NCI-H2171 treated with DMSO at 0.1 percent for 48 hours (cell line): ENCODE measurements at regions not wholly inside any gene's neighbourhood (a gene's known extent, or its start where the extent isn't known, plus 50 kb on each side); places are given as distances from the start of the nearest gene placed in this dataset.

Experiments
- DNase-seq: peaks from one replicate; lab custom pipeline; 2025; lab: John Stamatoyannopoulos, UW

DNA sequence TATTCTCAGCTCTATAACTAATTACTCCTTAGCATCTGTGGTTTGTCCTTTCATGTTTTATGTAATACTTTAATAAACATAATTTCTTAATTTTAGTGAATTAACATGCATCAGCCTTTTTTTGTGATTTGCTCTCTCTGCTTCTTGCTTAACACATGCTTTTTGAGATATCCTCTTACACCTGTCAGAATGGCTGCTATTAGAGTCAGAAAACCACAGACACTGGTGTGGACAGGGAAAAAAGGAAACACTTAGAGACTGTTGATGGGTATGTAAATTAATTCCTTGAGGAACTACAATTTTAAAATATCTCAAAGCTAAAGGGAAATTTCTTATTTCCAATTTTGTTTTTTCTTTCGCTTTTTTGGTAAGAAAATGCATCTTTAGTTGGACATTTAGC lies 549.0 kb downstream of the ZNF804A start:
- DNase-seq = peak; percentile 61

DNA sequence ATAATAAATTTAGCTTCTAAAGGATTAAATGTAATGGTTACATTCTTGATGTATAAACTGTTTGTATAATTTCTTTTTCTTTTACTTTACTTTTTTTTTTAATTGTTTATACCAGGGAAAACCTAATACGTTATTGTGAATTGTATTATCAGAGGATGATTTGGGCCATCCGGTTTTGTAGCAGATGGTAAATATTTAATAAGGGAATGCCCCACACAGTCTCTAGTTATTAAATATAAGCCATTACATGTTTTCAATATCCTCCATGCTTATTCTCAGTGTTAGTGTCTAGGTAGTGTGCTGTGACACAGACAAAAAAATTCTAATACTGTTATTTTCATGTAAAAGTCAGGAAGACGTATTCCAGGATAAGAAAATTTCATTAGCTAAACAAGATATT lies 553.9 kb downstream of the ZNF804A start:
- no peak for DNase-seq

- no peak for DNase-seq
These were observed 563.4 kb downstream of the ZNF804A start for GRCh38 chr2:185161701-185162100.

- DNase-seq = no peak
These were observed 564.3 kb upstream of the FSIP2 start for GRCh38 chr2:185174353-185174752.

DNA sequence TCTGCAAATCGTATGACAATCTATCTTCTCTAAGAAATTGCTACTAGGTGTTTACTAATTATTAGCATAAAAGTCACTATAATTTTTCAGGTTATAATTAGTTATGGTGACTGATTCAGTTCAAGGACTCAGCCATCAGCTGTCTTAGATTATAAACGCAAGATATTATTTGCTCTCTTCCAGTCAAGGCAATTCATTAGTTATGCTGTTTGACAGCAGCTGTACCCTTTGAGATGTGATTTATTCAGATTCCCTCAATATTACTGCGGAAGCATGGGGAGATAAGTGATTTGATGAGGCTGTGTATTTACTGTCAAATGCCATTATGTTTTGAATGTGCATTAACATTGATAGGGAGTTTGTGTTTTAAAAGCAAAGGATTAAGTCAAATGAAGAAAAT lies 558.9 kb upstream of the FSIP2 start:
- DNase-seq = no peak

GRCh38 chr2:185181901-185182300 lies 556.7 kb upstream of the FSIP2 start:
- no peak for DNase-seq

DNA sequence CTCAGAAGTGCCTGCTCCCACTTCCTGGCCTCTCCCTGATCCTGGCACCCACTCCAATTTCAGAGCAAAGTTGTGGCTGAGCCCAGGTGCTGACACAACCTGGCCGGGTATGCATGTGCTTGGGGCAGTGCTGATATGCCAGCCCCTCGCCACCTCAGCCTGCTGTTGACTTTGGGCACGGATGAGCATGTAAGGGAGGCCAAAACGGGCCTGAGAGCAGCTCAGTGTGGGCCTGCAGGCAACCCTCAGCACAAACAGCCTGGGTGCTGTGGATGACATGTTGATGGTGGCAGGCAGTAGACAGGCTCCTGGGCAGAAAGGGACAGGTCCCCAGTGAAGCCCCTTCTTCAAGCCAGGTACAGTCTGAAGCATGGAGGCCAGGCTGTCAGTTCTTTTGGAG lies 553.6 kb upstream of the FSIP2 start:
- no peak for DNase-seq

DNA sequence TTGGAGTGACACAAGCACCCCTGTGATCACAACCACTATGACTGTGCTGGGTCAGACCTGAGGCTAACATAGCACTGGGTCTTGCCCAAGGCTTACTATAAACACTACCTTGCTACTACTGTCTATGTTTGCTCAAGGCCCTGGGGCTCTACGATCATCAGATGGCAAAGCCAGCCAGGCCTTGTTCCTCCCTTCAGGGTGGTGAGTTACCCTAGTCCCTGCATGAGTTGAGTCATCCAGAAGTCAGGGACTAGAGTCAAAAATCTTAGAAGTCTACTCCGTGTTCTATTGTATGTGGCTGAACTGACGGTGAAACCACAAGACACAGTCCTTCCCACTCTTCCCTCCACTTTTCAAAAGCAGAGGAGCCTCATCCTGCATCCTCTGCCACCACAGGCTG lies 551.2 kb upstream of the FSIP2 start:
- no peak for DNase-seq

DNA sequence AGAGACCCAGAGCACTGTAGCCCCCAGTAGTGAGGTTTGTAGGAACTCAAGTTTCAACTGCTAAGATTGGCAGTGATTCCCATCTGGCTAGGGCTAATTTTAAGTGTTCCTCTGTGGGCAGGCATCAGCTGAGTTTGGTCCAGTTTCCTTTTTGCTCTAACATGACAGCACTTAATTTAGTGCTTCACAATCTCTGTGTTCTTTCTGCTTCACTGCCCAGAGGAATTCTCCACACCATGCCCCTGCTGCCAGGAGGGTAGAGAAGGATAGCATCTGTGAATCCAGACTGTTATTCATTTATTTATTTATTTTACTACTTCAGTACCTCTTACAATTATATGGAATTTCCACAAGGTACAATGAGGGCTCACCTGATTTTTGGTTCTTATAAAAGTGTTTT lies 549.9 kb upstream of the FSIP2 start:
- DNase-seq = peak; percentile 74

DNA sequence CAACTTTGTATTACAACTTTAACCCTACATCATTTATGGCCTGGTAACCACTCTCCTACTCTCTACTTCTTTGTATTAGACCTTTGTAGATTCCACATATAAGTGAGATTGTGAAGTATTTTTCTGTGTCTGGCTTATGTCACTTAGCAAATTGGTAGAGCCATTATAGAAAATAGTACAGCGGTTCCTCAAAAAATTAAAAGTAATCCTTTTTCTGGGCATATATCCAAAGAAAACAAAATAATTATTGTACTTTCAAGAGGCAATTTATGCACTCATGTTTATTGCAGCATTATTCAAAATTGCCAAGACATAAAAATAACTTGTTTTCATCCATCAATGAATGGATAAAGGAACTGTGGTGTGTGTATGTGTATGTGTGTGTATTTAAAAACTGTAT lies 537.5 kb upstream of the FSIP2 start:
- no peak for DNase-seq

- peak; percentile 79 for DNase-seq
These were observed 536.2 kb upstream of the FSIP2 start for GRCh38 chr2:185202381-185202780.

DNA sequence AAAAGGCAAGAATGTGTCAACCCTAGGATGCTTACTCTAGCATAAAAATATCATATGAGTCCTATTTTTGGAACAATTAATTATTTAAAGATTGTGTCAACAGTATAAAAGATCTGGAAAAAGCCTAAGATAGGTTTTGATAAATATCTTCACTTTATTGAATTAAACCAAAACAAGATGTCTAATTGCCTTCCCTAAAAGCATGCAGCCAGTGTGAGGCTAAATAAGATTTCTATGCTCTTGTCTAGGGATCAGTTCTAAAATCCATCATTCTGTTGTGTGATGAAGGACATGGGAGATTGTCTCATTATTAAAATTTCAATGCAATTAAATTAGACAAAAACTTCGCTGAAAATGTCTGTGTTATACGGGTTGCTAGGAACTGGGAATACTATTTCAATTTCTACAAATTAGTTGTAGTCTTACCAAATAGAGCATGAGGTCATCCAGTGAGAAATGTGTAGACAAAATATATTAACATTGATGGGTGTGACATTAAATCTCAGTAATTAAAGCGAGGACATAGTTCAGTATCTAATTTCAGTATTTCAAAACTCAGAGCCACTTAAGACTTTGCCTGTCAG lies 535.6 kb upstream of the FSIP2 start:
- peak; percentile 53 for DNase-seq

- DNase-seq = peak; percentile 67
These were observed 530.3 kb upstream of the FSIP2 start for GRCh38 chr2:185208261-185208660.

DNA sequence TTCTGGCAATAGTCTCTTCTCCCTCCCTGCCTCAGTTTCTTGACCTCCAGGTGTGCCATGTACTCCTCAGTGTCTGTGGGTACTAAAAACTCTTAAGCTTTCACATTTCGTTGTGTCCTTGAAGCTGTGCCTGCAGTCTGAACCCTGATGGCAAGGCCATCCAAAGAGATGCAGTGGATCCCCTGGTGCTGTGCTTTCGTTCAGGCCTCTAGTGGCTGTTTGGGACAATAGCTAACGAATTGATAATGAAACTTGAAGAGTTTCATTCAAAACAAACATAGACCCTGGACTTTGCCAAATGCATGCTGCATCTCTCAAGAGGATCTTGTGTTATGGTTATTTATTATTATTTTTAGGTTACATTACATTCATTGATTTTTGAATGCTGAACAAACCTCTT lies 523.1 kb upstream of the FSIP2 start:
- no peak for DNase-seq

DNA sequence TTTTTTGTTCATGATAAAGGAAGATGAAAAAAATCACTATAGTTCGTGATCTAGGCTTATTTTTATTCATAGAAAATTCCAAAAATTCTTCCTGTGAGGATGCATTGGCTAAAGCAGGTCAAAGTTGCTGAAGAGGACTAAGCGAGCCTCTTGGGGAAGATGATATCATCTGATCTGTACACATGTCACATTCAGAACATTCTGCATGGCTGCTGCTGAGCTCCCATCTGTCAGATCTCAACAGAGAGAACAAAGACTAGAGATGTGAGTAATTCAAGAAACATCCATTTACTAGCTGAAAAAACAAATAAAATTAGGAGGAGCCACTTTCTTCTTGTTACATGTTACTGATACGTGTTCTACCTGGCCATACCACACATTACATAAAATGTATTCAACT lies 518.6 kb upstream of the FSIP2 start:
- peak; percentile 96 for DNase-seq

- peak; percentile 12 for DNase-seq
These were observed 516.3 kb upstream of the FSIP2 start for GRCh38 chr2:185222311-185222710.

- peak; percentile 62 for DNase-seq
These were observed 511.2 kb upstream of the FSIP2 start for GRCh38 chr2:185227391-185227790.

GRCh38 chr2:185239491-185239890 lies 499.1 kb upstream of the FSIP2 start:
- DNase-seq = no peak

GRCh38 chr2:185240796-185241195 lies 497.8 kb upstream of the FSIP2 start:
- DNase-seq = no peak

- DNase-seq = no peak
These were observed 497.0 kb upstream of the FSIP2 start for GRCh38 chr2:185241556-185241955.

DNA sequence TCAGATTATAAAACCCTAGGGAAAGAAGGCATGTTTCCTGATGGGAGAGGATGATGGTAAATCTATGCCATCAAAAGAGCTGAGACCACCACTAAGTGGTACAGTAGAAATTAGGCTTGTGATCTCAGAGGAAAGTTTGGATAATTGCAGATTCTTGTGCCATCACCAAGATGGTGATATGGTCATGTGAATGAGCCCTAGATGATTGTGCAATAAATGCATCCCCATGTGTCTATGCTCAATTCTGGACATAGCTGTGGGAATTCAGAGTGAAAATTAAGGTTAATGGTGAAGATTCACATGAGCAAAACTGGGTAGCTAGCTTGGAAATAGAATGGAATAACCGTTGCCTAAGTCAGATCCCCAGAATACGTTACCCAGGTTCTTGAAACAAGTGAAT lies 496.1 kb upstream of the FSIP2 start:
- DNase-seq = no peak

- DNase-seq = no peak
These were observed 493.4 kb upstream of the FSIP2 start for GRCh38 chr2:185245216-185245615.

GRCh38 chr2:185245806-185246205 lies 492.8 kb upstream of the FSIP2 start:
- DNase-seq = no peak

- DNase-seq = no peak
These were observed 491.9 kb upstream of the FSIP2 start for GRCh38 chr2:185246717-185247116.

DNA sequence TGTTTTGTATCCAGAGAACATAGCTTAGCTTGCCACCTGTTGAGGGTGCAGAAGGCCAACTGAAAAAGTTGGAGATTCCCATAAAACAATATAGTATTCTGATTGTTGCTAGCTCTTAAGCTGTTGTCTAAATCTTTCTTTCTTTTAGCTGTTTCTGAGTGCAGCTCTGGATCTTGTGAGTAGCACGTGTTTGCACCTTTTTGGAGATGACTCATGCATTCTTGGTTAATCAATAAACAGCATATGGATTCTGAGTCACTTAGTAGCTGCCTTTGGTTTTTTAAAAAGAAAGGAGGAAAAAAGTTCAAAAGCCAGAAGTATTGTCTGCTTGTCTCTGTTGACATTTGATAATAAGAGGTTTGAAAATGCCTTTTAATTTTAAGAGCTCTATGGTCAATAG lies 483.0 kb upstream of the FSIP2 start:
- no peak for DNase-seq
